WTC11 (cell line): ENCODE measurements at regions not wholly inside any gene's neighbourhood (a gene's known extent, or its start where the extent isn't known, plus 50 kb on each side); places are given as distances from the start of the nearest gene placed in this dataset.
"Not testable (repeated sequence)": the region's sequence is repeated elsewhere in the genome, so short reads cannot be mapped to it uniquely, and the experiment has no call there.

Experiments used
- ATAC-seq: fragments of 200-7000 bp; cut with Tn5 transposase; 2 replicates; pipeline ENCODE4 v1.10.0; 2021; ENCODE audit warnings: mild to moderate bottlenecking, moderate library complexity
- CTCF ChIA-PET: fragments of 300-600 bp; sonication (Branson Sonifier 250); formaldehyde crosslinking; loops from one replicate; lab custom pipeline; 2021; ENCODE audit warnings: antibody characterized with exemption; lab: Charles Lee
- POLR2A ChIA-PET: fragments of 350-600 bp; sonication (Branson Sonifier 250); formaldehyde crosslinking; loops from one replicate; lab custom pipeline; 2021; ENCODE audit warnings: antibody characterized with exemption; lab: Charles Lee
- DNase-seq: peaks from one replicate; pipeline ENCODE4 v3.0.0; 2021; ENCODE audit warnings: low spot score
- H3K27ac Mint-ChIP-seq: 2 replicates; pipeline ENCODE4 v1.8.0; 2021; ENCODE audit warnings: mixed read lengths
- H3K27me3 Mint-ChIP-seq: 2 replicates; pipeline ENCODE4 v1.8.0; 2021; ENCODE audit warnings: low read depth, mild to moderate bottlenecking, moderate library complexity, mixed read lengths
- H3K36me3 Mint-ChIP-seq: 2 replicates; pipeline ENCODE4 v1.8.0; 2021; ENCODE audit warnings: mixed read lengths
- H3K4me1 Mint-ChIP-seq: 2 replicates; pipeline ENCODE4 v1.8.0; 2022; ENCODE audit warnings: mixed read lengths
- H3K4me3 Mint-ChIP-seq: 2 replicates; pipeline ENCODE4 v1.8.0; 2021; ENCODE audit warnings: mild to moderate bottlenecking, moderate library complexity, mixed read lengths
- H3K9me3 Mint-ChIP-seq: 2 replicates; pipeline ENCODE4 v1.8.0; 2021; ENCODE audit warnings: mixed read lengths
- EMX1 ChIP-seq: fragments of 250-450 bp; sonication (Bioruptor Pico); IDR thresholded peaks from 2 replicates; pipeline ENCODE4 v1.8.0; 2021; ENCODE audit warnings: mild to moderate bottlenecking
- FOXK1 ChIP-seq: sonication (generic); formaldehyde crosslinking; IDR thresholded peaks from 2 replicates; pipeline ENCODE4 v1.8.0; 2022; ENCODE audit warnings: mild to moderate bottlenecking, moderate library complexity, missing genetic modification reagents
- GTF2I ChIP-seq: fragments of 250-450 bp; sonication (Bioruptor Pico); conservative IDR thresholded peaks from 2 replicates; pipeline ENCODE4 v1.4.0; 2021; ENCODE audit warnings: mild to moderate bottlenecking
- JAZF1 ChIP-seq: fragments of 250-450 bp; sonication (Bioruptor Pico); IDR thresholded peaks from 2 replicates; pipeline ENCODE4 v1.9.0; 2021; ENCODE audit warnings: moderate library complexity, mild to moderate bottlenecking, inconsistent platforms
- MXD4 ChIP-seq: fragments of 250-450 bp; sonication (Bioruptor Pico); IDR thresholded peaks from 2 replicates; pipeline ENCODE4 v1.8.0; 2021; ENCODE audit warnings: mild to moderate bottlenecking, moderate library complexity, borderline replicate concordance
- RELA ChIP-seq: sonication (generic); formaldehyde crosslinking; IDR thresholded peaks from 2 replicates; pipeline ENCODE4 v1.8.1; 2022; ENCODE audit warnings: missing genetic modification reagents, mild to moderate bottlenecking, borderline replicate concordance
- RORB ChIP-seq: fragments of 250-450 bp; sonication (Bioruptor Pico); IDR thresholded peaks from 2 replicates; pipeline ENCODE4 v1.9.0; 2021; ENCODE audit warnings: mild to moderate bottlenecking
- SMAD4 ChIP-seq: sonication (generic); formaldehyde crosslinking; IDR thresholded peaks from 2 replicates; pipeline ENCODE4 v1.8.0; 2022; ENCODE audit warnings: mild to moderate bottlenecking, missing genetic modification reagents
- TEAD1 ChIP-seq: sonication (generic); formaldehyde crosslinking; IDR thresholded peaks from 2 replicates; pipeline ENCODE4 v1.8.0; 2022; ENCODE audit warnings: mild to moderate bottlenecking, missing genetic modification reagents
- TP53 ChIP-seq: sonication (generic); formaldehyde crosslinking; IDR thresholded peaks from 2 replicates; pipeline ENCODE4 v1.8.1; 2023; ENCODE audit warnings: mild to moderate bottlenecking, missing genetic modification reagents
- ZBTB43 ChIP-seq: sonication (generic); formaldehyde crosslinking; IDR thresholded peaks from 2 replicates; pipeline ENCODE4 v1.8.1; 2023; ENCODE audit warnings: mild to moderate bottlenecking, missing genetic modification reagents
- ZNF219 ChIP-seq: sonication (generic); formaldehyde crosslinking; IDR thresholded peaks from 2 replicates; pipeline ENCODE4 v1.8.0; 2023; ENCODE audit warnings: missing genetic modification reagents, mild to moderate bottlenecking, borderline replicate concordance
- ZNF416 ChIP-seq: fragments of 250-450 bp; sonication (Bioruptor Pico); IDR thresholded peaks from 2 replicates; pipeline ENCODE4 v1.9.0; 2021; ENCODE audit warnings: mild to moderate bottlenecking, inconsistent platforms
- TF ChIP-seq, protein P1 (sequence below): sonication (generic); formaldehyde crosslinking; IDR thresholded peaks from 2 replicates; pipeline ENCODE4 v1.8.0; 2022; ENCODE audit warnings: mild to moderate bottlenecking, missing genetic modification reagents
- TF ChIP-seq, protein P2 (sequence below): fragments of 250-450 bp; sonication (Bioruptor Pico); IDR thresholded peaks from 2 replicates; pipeline ENCODE4 v1.8.0; 2021; ENCODE audit warnings: mild to moderate bottlenecking

- no peak for TF ChIP-seq ZNF219 (CRISPR knock-in tag)
These were observed 60.0 kb upstream of the TMPRSS2 start (continued) for GRCh38 chr21:41567901-41568510.

- H3K27ac Mint-ChIP-seq, H3K4me3 Mint-ChIP-seq, H3K4me1 Mint-ChIP-seq, DNase-seq, H3K36me3 Mint-ChIP-seq, ATAC-seq, H3K27me3 Mint-ChIP-seq, CTCF ChIA-PET: not testable (repeated sequence)
- peaks cover 20% of the 10 kb centered on the region for H3K9me3 Mint-ChIP-seq
- POLR2A ChIA-PET, result interaction anchor here (0.6 kb wide), 1 partner anchor 1148 kb away, joined by 3 read pairs; no protein-coding TSS in a partner anchor
These were observed 59.3 kb upstream of the TMPRSS2 start for GRCh38 chr21:41567237-41567636.

DNA sequence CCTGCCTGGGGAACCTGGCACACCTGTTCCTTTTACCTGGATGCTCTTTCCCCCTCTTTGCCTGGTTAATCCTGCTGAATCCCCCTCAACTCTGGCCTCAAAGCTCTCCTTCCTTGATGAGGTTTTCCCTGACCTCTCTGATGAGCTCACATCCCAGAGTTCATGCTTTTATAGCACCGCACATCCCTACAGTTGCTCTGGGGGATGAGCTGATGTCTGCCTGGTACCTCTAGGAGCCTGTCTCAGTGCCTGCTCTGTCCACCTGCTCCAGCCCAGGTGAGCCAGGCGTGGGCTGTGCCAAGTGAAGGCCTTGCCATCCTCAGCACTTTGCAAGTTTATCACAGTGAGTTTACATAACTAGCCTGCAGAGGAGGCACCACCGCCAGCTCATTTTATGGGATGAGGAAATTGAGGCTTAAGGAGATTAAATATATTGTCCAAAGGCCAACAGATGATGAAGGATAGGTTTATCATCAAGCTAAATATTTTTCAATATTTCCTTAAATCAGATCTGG lies 58.6 kb upstream of the TMPRSS2 start:
- ChIA-PET CTCF (interaction anchor here (0.6 kb wide), 1 partner anchor 172 kb away, joined by 3 read pairs; no protein-coding TSS in a partner anchor), POLR2A (interaction anchor here (1.0 kb wide), 1 partner anchor 25 kb away, joined by 3 read pairs; no protein-coding TSS in a partner anchor)
- no peaks in the 10 kb centered on the region; the same call in 1 of the 2 replicates for H3K27me3 Mint-ChIP-seq
- H3K9me3 Mint-ChIP-seq, result peaks cover 13% of the 10 kb centered on the region
- no peak for DNase-seq
- no peak overlapping the region for H3K27ac Mint-ChIP-seq
- no peaks in the 10 kb centered on the region for H3K4me1 Mint-ChIP-seq
- ATAC-seq, result no peak
- no peak for TF ChIP-seq SMAD4 (CRISPR knock-in tag)
- TF ChIP-seq RELA, result no peak
- TF ChIP-seq EMX1 (CRISPR knock-in tag), result no peak
- peaks cover 2% of the 10 kb centered on the region; the same call in 1 of the 2 replicates for H3K36me3 Mint-ChIP-seq
- no peak overlapping the region for H3K4me3 Mint-ChIP-seq

GRCh38 chr21:41565550-41565949 lies 57.6 kb upstream of the TMPRSS2 start:
- no peak overlapping the region for H3K27ac Mint-ChIP-seq
- no peaks in the 10 kb centered on the region for H3K4me1 Mint-ChIP-seq
- H3K9me3 Mint-ChIP-seq, result peaks cover 3% of the 10 kb centered on the region
- ChIA-PET POLR2A (no interaction called here), CTCF (no interaction called here)
- ATAC-seq, result no peak
- DNase-seq, result no peak
- H3K4me3 Mint-ChIP-seq, result no peak overlapping the region
- H3K27me3 Mint-ChIP-seq, result no peaks in the 10 kb centered on the region; the same call in 1 of the 2 replicates
- TF ChIP-seq TP53, result no peak
- TF ChIP-seq, protein P1, sequence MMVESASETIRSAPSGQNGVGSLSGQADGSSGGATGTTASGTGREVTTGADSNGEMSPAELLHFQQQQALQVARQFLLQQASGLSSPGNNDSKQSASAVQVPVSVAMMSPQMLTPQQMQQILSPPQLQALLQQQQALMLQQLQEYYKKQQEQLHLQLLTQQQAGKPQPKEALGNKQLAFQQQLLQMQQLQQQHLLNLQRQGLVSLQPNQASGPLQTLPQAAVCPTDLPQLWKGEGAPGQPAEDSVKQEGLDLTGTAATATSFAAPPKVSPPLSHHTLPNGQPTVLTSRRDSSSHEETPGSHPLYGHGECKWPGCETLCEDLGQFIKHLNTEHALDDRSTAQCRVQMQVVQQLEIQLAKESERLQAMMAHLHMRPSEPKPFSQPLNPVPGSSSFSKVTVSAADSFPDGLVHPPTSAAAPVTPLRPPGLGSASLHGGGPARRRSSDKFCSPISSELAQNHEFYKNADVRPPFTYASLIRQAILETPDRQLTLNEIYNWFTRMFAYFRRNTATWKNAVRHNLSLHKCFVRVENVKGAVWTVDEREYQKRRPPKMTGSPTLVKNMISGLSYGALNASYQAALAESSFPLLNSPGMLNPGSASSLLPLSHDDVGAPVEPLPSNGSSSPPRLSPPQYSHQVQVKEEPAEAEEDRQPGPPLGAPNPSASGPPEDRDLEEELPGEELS (CRISPR knock-in tag), result no peak
- TF ChIP-seq TEAD1 (CRISPR knock-in tag), result no peak
- no peak for TF ChIP-seq FOXK1 (CRISPR knock-in tag)
- TF ChIP-seq, all 79 proteins: peak for 0
- H3K36me3 Mint-ChIP-seq, result no peaks in the 10 kb centered on the region

DNA sequence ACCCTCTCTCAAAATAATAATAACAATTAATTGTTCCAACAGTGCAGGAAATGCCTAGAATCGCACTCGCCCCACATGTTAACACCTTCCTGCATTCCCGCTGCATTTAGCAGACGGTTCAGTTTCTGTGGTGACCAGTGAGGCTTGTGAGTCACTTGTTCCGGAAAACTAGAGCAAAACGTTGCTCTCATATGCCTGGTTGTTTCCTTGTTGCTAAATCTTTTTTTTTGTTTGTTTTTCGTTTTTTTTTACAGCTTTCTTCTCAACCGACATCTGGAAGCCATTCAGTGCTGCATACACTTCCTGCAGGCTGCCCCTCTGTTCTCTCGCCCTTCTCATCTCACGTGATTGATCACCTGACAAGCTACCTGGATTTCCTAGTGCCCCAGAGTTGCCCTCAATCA lies 56.9 kb upstream of the TMPRSS2 start:
- CTCF ChIA-PET, result no interaction called here
- Mint-ChIP-seq H3K4me3 (no peak overlapping the region), H3K27ac (no peak overlapping the region), H3K27me3 (no peaks in the 10 kb centered on the region; the same call in 1 of the 2 replicates), H3K4me1 (no peaks in the 10 kb centered on the region), H3K36me3 (no peaks in the 10 kb centered on the region), H3K9me3 (peaks cover 3% of the 10 kb centered on the region)
- ATAC-seq (no peak), DNase-seq (no peak)
- TF ChIP-seq ZNF416 (no peak), RORB (CRISPR knock-in tag) (no peak), JAZF1 (CRISPR knock-in tag) (no peak), FOXK1 (CRISPR knock-in tag) (no peak), GTF2I (no peak), ZBTB43 (no peak), MXD4 (CRISPR knock-in tag) (no peak)
- TF ChIP-seq, protein P2, sequence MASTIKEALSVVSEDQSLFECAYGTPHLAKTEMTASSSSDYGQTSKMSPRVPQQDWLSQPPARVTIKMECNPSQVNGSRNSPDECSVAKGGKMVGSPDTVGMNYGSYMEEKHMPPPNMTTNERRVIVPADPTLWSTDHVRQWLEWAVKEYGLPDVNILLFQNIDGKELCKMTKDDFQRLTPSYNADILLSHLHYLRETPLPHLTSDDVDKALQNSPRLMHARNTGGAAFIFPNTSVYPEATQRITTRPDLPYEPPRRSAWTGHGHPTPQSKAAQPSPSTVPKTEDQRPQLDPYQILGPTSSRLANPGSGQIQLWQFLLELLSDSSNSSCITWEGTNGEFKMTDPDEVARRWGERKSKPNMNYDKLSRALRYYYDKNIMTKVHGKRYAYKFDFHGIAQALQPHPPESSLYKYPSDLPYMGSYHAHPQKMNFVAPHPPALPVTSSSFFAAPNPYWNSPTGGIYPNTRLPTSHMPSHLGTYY (CRISPR knock-in tag), result no peak
- POLR2A ChIA-PET, result no interaction called here
